ENCODE measurements at regions not wholly inside any gene's neighbourhood (a gene's known extent, or its start where the extent isn't known, plus 50 kb on each side); places are given as distances from the start of the nearest gene placed in this dataset.

DNA sequence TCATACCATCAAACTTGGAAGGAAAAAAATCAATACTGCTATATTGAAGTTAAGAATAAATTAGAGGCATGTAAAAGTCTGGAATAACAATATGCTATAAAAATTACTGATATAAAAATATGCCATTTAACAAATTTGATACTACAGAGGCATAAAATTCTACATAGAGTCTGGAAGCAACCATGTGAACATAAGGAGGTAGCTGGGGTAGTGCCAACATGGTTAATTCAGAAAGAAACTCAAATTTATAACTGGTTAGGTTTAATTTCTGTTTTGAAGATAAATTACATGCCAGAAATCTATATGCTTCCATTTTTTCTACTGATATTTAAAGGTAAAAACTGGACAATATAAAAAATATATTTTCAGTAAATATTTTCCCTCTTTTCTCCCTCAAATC, 103.1 kb upstream of the NR4A3 start:
- peaks cover 0 to 7% (median 5%) of the 10 kb centered on the region in 3 experiments; a peak in 4 of 7 replicates for H3K36me3 Mint-ChIP-seq (ENCODE audit: insufficient read depth in 1 of 3, low read depth in 3 of 3)
- TF ChIP-seq CTCF (conservative IDR thresholded peaks at IDR 0.05) = no peak
- H3K27me3 Mint-ChIP-seq (ENCODE audit: low read depth) = no peaks in the 10 kb centered on the region
- H3K4me3 Mint-ChIP-seq = no peak overlapping the region
- no peaks in the 10 kb centered on the region for H3K27me3 ChIP-seq (ENCODE audit: insufficient read depth, low read length)
- peaks cover 3% of the 10 kb centered on the region for H3K4me1 ChIP-seq (ENCODE audit: insufficient read depth, low read length)
- no peak overlapping the region for H3K9ac ChIP-seq (ENCODE audit: extremely low read depth, insufficient read length, low read length)
- H2BK120ac ChIP-seq (ENCODE audit: low read depth, low read length, poor library complexity, severe bottlenecking) = no peak overlapping the region
- H3T11ph ChIP-seq (ENCODE audit: low read length) = no peak overlapping the region
- no peak overlapping the region for H2BK12ac ChIP-seq (ENCODE audit: insufficient read length, low read depth, low read length)
- no peaks in the 10 kb centered on the region for H4K20me1 ChIP-seq (ENCODE audit: control insufficient read depth, insufficient read depth, insufficient read length)
- H3K23ac ChIP-seq (ENCODE audit: insufficient read length, low read depth, low read length) = no peak overlapping the region
- H3K14ac ChIP-seq (ENCODE audit: insufficient read depth, low read length) = no peak overlapping the region
- peaks cover 6 to 7% of the 10 kb centered on the region in 2 experiments; a peak in 4 of 5 replicates for H3K9me3 Mint-ChIP-seq
- no peak overlapping the region for H3K18ac ChIP-seq (ENCODE audit: insufficient read length, low read depth, low read length)
- no peak overlapping the region for H4K8ac ChIP-seq (replicated peaks; ENCODE audit: insufficient read length, low read depth, low read length)
- no peak overlapping the region for H2AFZ ChIP-seq (ENCODE audit: low read length)
- H2AK5ac ChIP-seq (ENCODE audit: insufficient read length, low read length) = no peak overlapping the region
- no peak for DNase-seq
- no peak overlapping the region for H3K27ac ChIP-seq (ENCODE audit: insufficient read length, low read depth, low read length)
- no peak overlapping the region for H2BK20ac ChIP-seq (ENCODE audit: low read depth, low read length, poor library complexity, severe bottlenecking)
- H3K4me1 Mint-ChIP-seq = peaks cover 19 to 21% of the 10 kb centered on the region in 2 experiments
- no peak overlapping the region for H4K91ac ChIP-seq (ENCODE audit: insufficient read length, low read depth, low read length)
- H3K79me2 ChIP-seq (ENCODE audit: insufficient read depth, low read length) = no peaks in the 10 kb centered on the region
- H2BK5ac ChIP-seq (ENCODE audit: insufficient read length, low read length) = no peak overlapping the region
- H3K56ac ChIP-seq (ENCODE audit: insufficient read length, low read depth, low read length) = no peak overlapping the region
- H3K27ac Mint-ChIP-seq = no peak overlapping the region
- no peak overlapping the region for H3K4me2 ChIP-seq (ENCODE audit: insufficient read depth, insufficient read length, low read length)
- H3K23me2 ChIP-seq (ENCODE audit: insufficient read length, low read depth, low read length, poor library complexity, severe bottlenecking) = no peaks in the 10 kb centered on the region
- no peak overlapping the region for H4K5ac ChIP-seq (ENCODE audit: insufficient read length, low read depth, low read length)
- H2BK15ac ChIP-seq (ENCODE audit: low read depth, low read length) = no peak overlapping the region
- no peaks in the 10 kb centered on the region for H3K9me3 ChIP-seq (ENCODE audit: control insufficient read depth, low read depth, low read length)
- H3K4ac ChIP-seq (ENCODE audit: low read depth, low read length) = no peak overlapping the region
- H3K79me1 ChIP-seq (ENCODE audit: insufficient read depth, low read depth, low read length, poor library complexity, severe bottlenecking) = no peaks in the 10 kb centered on the region
